ENCODE measurements at regions not wholly inside any gene's neighbourhood (a gene's known extent, or its start where the extent isn't known, plus 50 kb on each side); places are given as distances from the start of the nearest gene placed in this dataset.

- TF ChIP-seq CTCF (IDR thresholded peaks at IDR 0.05) = no peak
- TF ChIP-seq POLR2A (IDR thresholded peaks at IDR 0.05) = no peak
Measured at GRCh38 chr18:5729983-5730699, 165.2 kb downstream of the TMEM200C start.

Data from body of pancreas (tissue), 4 donors.